AG04450 (cell line): ENCODE measurements at regions not wholly inside any gene's neighbourhood (a gene's known extent, or its start where the extent isn't known, plus 50 kb on each side); places are given as distances from the start of the nearest gene placed in this dataset.

ENCODE experiments used
- CTCF ChIA-PET: fragments of 300-600, 350-600 bp; formaldehyde crosslinking; extraction: SDS; loops from one replicate; lab custom pipeline; 2022; ENCODE audit warnings: antibody characterized with exemption, inconsistent platforms; lab: Charles Lee
- POLR2A ChIA-PET: fragments of 350-600 bp; formaldehyde crosslinking; extraction: SDS; loops from one replicate; lab custom pipeline; 2021; ENCODE audit warnings: antibody characterized with exemption, inconsistent platforms; lab: Yijun Ruan, JAX
- DNase-seq: peaks from one replicate; pipeline ENCODE4 v3.0.0-alpha.2; 2011; ENCODE audit warnings: low read depth, low spot score
- H3K27ac ChIP-seq: one replicate; pipeline ENCODE4 v1.5.1; 2012; ENCODE audit warnings: low read depth, low read length, control low read depth
- H3K27me3 ChIP-seq: one replicate; pipeline ENCODE4 v1.6.0; 2012; ENCODE audit warnings: low read length; ENCODE audit not compliant: control insufficient read depth, insufficient read depth
- H3K4me3 ChIP-seq: 2 replicates; pipeline ENCODE4 v1.5.1; 2011; ENCODE audit warnings: mild to moderate bottlenecking, low read depth, low read length, control low read depth
- H3K9me3 ChIP-seq: 2 replicates; pipeline ENCODE4 v1.5.1; 2012; ENCODE audit warnings: low read length; ENCODE audit not compliant: control insufficient read depth, insufficient read depth
- CTCF ChIP-seq: IDR thresholded peaks from 2 replicates; pipeline ENCODE4 v1.5.1; 2011; ENCODE audit warnings: low read depth, low read length, control low read depth, inconsistent platforms

- ChIA-PET POLR2A (no interaction called here), CTCF (interaction anchor here (0.6 to 1.4 kb wide), 2 partner anchors 15 to 249 kb away, joined by 3 to 4 read pairs; no protein-coding TSS in a partner anchor)
- TF ChIP-seq CTCF, result no peak
- H3K9me3 ChIP-seq, result no peaks in the 10 kb centered on the region
- H3K27me3 ChIP-seq, result no peaks in the 10 kb centered on the region
- DNase-seq, result no peak
- no peak overlapping the region for H3K27ac ChIP-seq
- H3K4me3 ChIP-seq, result no peak overlapping the region
Measured at GRCh38 chr12:90030726-90031125, 322.1 kb upstream of the ATP2B1 start.

DNA sequence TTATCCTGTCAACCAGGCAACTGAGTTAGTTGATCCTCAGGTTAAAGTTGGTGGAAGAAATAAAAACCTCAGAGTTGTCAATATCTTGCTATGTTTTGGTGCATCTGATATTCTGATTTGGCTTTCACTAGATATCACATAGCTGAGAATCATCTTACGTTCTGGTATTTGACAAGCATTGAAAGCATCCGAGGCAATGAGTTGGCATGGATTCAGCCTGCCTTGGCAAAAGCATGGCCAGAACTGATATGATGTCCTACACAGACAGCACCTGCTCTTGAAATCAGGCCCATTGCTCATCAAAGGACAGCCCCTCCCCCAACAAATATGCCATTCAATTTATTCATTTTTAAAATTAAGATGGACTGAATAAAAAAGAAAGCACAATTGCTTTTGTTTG, 320.7 kb upstream of the ATP2B1 start:
- no peak for TF ChIP-seq CTCF
- Histone ChIP-seq H3K9me3 (no peaks in the 10 kb centered on the region), H3K27me3 (no peaks in the 10 kb centered on the region), H3K27ac (no peak overlapping the region), H3K4me3 (no peak overlapping the region)
- ChIA-PET POLR2A (no interaction called here), CTCF (interaction anchor here (0.7 kb wide), 1 partner anchor 9 kb away, joined by 3 read pairs; no protein-coding TSS in a partner anchor)
- DNase-seq, result no peak

DNA sequence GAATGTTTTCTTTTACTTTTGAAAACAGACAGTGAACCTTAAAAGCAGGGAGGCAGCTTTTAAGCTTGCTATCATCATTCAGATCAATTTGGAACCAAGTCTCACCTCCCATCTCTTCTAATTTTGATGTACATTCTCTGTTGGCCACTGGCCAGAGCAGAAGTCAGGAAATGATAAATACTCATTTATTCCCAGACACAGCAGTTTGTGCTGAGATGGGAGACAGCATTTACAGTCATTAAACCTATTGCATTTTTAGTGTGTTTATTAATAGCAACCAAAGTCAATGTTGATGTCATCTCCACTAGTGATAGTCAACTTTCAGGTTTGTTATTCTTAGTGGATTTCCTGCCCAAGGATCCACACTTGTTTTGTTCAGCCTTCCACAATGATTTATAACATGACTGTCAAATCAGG, 320.0 kb upstream of the ATP2B1 start:
- Histone ChIP-seq H3K27me3 (no peaks in the 10 kb centered on the region), H3K27ac (no peak overlapping the region), H3K4me3 (no peak overlapping the region), H3K9me3 (no peaks in the 10 kb centered on the region)
- no peak for DNase-seq
- ChIA-PET CTCF (no interaction called here), POLR2A (no interaction called here)
- TF ChIP-seq CTCF, result no peak

DNA sequence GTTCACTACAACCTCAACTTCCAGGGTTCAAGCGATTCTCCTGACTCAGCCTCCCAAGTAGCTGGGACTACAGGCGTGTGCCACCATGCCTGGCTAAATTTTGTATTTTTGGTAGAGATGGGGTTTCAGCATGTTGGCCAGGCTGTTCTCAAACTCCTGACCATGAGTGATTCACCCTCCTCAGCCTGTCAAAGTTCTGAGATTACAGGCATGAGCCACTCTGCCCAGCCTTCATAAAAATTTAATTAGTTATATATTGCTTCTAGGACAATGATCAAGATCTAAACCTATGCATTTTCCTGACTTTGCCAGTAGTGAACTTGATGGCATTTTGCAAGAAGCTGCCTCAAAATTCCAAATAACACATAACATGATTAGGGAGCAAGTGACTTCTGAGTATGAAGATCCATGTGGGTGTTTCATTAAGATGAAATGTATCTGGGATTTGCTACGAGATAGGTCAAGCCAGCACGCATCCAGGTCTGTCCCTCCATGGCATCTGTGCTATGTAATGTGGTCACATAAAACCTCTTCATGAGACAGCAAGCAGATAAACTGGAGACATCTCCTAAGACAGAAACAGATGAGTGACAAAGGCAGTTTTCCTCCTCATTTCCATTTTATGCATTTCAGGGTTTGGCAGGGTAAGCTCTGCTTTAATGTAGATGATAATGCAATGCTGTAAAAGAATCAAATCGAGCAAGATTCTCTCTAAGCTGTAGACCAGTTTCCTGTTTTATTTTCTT, 319.4 kb upstream of the ATP2B1 start:
- ChIA-PET POLR2A (no interaction called here), CTCF (no interaction called here)
- H3K27me3 ChIP-seq, result no peaks in the 10 kb centered on the region
- DNase-seq, result no peak
- H3K27ac ChIP-seq, result no peak overlapping the region
- H3K9me3 ChIP-seq, result no peaks in the 10 kb centered on the region
- H3K4me3 ChIP-seq, result no peak overlapping the region
- TF ChIP-seq CTCF, result no peak

GRCh38 chr12:90027041-90027440, 318.4 kb upstream of the ATP2B1 start:
- no peak for TF ChIP-seq CTCF
- Histone ChIP-seq H3K4me3 (no peak overlapping the region), H3K9me3 (no peaks in the 10 kb centered on the region), H3K27ac (no peak overlapping the region), H3K27me3 (no peaks in the 10 kb centered on the region)
- DNase-seq, result no peak
- CTCF ChIA-PET, result no interaction called here
- POLR2A ChIA-PET, result no interaction called here
